ENCODE measurements at regions not wholly inside any gene's neighbourhood (a gene's known extent, or its start where the extent isn't known, plus 50 kb on each side); places are given as distances from the start of the nearest gene placed in this dataset.

DNA sequence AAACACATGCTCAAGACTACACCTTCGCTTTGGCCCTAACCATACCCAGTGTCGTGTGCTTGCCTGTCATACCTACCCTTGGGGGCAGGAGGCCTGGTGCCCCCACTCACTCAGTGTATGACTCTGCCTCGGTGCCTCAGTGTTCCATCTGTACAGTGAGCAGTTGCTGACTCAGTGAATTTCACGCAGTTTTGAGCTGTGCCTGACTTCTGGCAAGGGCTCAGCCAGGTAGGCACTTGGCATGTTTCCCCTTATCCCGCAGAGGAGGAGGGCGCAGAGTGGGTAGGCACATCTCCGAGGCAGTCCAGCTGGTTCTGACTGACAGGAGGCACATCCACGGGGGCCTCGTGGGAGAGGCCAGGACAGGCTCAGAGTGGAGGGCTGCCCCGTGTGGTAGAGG is 148.9 kb upstream of the CIBAR2 start:
- DNase-seq (no peak), ATAC-seq (no peak)
- intact Hi-C loops (cut with DNase I, micrococcal nuclease), result no loop called here
- ChIA-PET CTCF (interaction anchor here (0.6 to 1.0 kb wide), 2 partner anchors 15 to 108 kb away, joined by 3 read pairs; no protein-coding TSS in a partner anchor), POLR2A (no interaction called here)
- Mint-ChIP-seq H3K27me3 (no peaks in the 10 kb centered on the region), H3K9me3 (ENCODE audit: low read depth) (no peaks in the 10 kb centered on the region), H3K4me1 (peaks cover 2% of the 10 kb centered on the region), H3K36me3 (ENCODE audit: low read depth) (no peaks in the 10 kb centered on the region), H3K27ac (no peak overlapping the region), H3K4me3 (no peak overlapping the region)

DNA sequence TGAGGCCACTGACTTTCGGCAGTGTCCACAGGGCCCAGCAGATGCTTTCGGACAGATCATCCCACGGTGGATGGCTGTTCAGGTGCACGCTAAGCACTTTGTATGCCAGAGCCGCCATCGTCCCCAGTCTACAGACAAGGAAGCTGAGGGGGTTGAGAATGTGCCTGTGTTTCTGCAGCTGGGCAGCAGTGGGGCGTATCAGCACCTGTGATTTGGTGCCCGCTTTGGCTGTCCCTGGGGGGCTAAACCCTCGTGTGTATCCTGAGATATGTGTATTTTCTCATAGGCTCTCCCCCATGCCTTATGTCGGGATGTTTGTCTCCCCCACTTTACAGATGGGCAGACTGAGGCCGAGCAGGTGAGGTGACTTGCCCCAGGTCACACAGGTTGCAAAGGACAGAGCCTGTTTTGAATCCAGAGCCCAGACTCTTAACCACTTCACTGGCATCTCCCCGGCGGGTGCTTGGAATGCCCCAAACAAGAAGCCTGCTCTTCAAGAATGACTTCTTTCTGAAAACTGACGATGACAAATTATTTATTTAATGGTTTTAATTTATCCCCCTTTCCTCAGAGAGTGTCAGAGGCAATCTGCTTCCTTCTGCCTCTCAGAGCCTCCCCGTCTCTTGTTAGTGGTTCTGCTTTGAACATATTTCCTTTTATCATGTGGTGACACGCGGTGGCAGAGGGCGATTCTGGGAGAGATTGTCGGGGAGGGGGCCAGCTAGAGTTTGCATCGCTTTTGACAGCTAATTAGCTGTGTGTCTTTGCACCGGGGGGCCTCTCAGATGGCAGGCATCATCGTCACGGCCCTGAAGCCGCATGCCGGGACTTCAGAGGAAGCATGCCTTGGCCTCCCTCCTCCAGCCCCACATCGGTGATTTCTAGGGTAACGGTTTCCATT is 149.6 kb upstream of the CIBAR2 start:
- H3K9me3 Mint-ChIP-seq (ENCODE audit: low read depth), result no peaks in the 10 kb centered on the region
- CTCF ChIA-PET, result interaction anchor here (0.7 to 1.4 kb wide), 3 partner anchors 16 to 34 kb away, joined by 3 to 5 read pairs (median 3); no protein-coding TSS in a partner anchor
- peaks cover 2% of the 10 kb centered on the region for H3K4me1 Mint-ChIP-seq

DNA sequence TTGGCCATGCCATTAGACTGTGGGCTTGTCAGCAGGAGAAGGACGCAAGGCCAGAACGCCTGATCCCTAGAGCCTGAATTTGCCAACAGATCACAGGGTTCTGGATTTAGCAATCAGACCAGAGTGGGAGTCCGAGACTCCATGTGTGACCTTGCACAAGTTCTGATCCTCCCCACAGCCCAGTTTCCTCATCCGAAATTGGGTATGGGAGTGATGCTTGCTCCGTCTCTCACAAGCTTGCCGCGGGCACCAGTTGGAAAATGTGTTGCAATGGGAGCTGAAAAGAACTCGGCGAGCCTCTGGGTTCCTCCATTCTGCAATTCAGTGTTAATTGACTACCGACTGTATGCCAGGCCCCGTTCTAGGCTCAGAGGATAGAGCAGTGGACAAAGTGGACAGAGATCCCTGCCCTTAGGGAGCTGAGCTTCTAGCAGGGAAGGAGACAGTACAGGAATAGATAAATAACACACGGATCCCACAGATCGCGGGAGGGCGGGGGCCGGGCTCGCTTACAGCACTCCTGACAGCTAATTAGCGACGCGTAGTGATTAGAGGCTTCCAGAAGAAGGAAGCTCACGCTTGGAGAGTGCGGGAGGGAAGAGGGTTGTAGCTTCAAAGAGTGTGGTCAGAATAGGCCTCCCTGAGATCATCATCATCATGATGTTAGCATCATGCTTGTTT is 150.4 kb upstream of the CIBAR2 start:
- peaks cover 2% of the 10 kb centered on the region for H3K4me1 Mint-ChIP-seq
- H3K27me3 Mint-ChIP-seq, result no peaks in the 10 kb centered on the region
- no peak for DNase-seq
- H3K27ac Mint-ChIP-seq, result no peak overlapping the region
- no peaks in the 10 kb centered on the region for H3K9me3 Mint-ChIP-seq (ENCODE audit: low read depth)
- intact Hi-C loops (cut with DNase I, micrococcal nuclease), result no loop called here
- ATAC-seq, result no peak
- POLR2A ChIA-PET, result no interaction called here
- H3K36me3 Mint-ChIP-seq (ENCODE audit: low read depth), result no peaks in the 10 kb centered on the region
- CTCF ChIA-PET, result interaction anchor here (0.7 to 1.4 kb wide), 2 partner anchors 18 to 34 kb away, joined by 3 to 5 read pairs; no protein-coding TSS in a partner anchor
- no peak overlapping the region for H3K4me3 Mint-ChIP-seq

More for the DNA sequence above, 149.6 kb upstream of the CIBAR2 start:
- Mint-ChIP-seq H3K36me3 (ENCODE audit: low read depth) (no peaks in the 10 kb centered on the region), H3K4me3 (no peak overlapping the region), H3K27me3 (no peaks in the 10 kb centered on the region), H3K27ac (no peak overlapping the region)
- intact Hi-C loops (cut with DNase I, micrococcal nuclease), result no loop called here
- ATAC-seq (no peak), DNase-seq (no peak)
- POLR2A ChIA-PET, result no interaction called here

DNA sequence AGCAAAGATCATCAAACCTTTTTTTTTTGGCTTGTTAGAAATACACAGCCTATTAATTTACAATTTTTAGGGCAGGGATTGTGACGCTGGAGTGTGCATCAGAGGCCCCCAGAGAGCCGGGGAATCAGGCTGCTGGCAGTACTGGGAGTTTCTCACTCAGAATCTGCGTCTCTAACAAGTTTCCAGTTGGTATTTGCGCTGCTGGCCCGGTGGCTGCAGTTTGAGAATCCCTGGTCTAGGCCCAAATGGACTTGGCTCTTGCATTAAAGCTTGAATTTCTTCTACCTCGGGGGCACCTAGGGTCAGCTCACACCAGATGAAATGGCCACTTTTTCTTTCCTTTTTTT is 150.9 kb upstream of the CIBAR2 start:
- DNase-seq, result no peak
- H3K27me3 Mint-ChIP-seq, result no peaks in the 10 kb centered on the region
- intact Hi-C loops (cut with DNase I, micrococcal nuclease), result no loop called here
- H3K36me3 Mint-ChIP-seq (ENCODE audit: low read depth), result no peaks in the 10 kb centered on the region
- peaks cover 2% of the 10 kb centered on the region for H3K4me1 Mint-ChIP-seq
- H3K27ac Mint-ChIP-seq, result no peak overlapping the region
- H3K9me3 Mint-ChIP-seq (ENCODE audit: low read depth), result no peaks in the 10 kb centered on the region
- H3K4me3 Mint-ChIP-seq, result no peak overlapping the region
- CTCF ChIA-PET, result interaction anchor here (0.8 to 1.4 kb wide), 3 partner anchors 10 to 148 kb away, joined by 3 to 5 read pairs (median 4); no protein-coding TSS in a partner anchor
- POLR2A ChIA-PET, result no interaction called here
- ATAC-seq, result no peak

DNA sequence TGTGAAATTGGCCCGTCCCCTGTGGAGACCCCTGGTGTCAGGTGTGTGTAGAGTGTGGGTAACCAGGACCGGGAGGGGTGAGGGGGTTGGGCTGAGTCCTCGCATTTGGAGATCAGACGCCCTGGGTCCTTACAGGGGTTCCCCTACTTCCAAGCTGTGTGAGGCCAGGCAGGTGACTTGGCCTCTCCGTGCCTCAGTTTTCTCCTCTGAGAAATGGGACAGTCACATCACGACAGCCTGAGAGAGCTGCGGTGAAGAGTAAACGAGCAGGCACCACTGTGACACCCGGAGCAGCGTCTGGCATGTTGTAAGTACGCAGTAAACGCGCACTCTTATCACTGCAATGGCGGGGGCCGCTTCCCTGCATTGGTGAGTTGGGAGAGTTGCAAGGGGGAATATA is 152.5 kb upstream of the CIBAR2 start:
- intact Hi-C loops (cut with DNase I, micrococcal nuclease), result no loop called here
- H3K36me3 Mint-ChIP-seq (ENCODE audit: low read depth), result no peaks in the 10 kb centered on the region
- H3K27ac Mint-ChIP-seq, result no peak overlapping the region
- H3K9me3 Mint-ChIP-seq (ENCODE audit: low read depth), result no peaks in the 10 kb centered on the region
- no peaks in the 10 kb centered on the region for H3K27me3 Mint-ChIP-seq
- CTCF ChIA-PET, result interaction anchor here (0.8 to 1.4 kb wide), 3 partner anchors 10 to 15 kb away, joined by 3 to 4 read pairs (median 3); no protein-coding TSS in a partner anchor
- POLR2A ChIA-PET, result interaction anchor here (0.6 kb wide), 1 partner anchor 427 kb away, joined by 3 read pairs; no protein-coding TSS in a partner anchor
- ATAC-seq, result no peak
- H3K4me3 Mint-ChIP-seq, result no peak overlapping the region
- peaks cover 2% of the 10 kb centered on the region for H3K4me1 Mint-ChIP-seq
- no peak for DNase-seq

DNA sequence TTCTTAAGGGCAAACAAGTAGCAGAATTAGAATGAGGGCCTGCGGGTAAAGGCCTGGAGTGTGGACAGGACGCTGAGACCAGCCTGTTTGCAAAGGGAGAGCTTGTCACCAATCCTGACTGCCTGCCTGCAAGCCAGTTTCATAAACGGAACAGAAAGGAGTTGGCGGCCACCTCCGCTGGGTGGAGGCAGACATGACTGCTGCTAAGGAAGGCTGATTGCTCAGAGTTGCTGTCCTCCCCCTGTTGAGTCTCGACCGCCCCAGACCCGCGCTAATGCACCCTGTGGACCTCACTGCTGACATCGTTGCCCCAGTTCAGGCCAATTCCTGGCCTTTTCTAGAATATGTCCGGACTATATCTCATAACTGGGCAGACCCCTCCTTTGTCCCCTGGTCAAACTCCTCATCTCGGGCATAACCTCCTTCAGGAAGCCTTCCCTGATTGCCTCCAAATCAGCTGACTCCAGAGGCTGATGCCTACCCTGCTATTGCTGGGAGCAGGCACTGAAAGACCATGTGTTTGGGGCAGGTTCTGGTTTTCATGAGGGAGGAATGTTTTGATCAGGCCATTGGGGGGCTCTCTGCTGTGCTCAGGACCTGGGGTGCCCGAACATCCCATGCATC is 153.0 kb upstream of the CIBAR2 start:
- Mint-ChIP-seq H3K27me3 (no peaks in the 10 kb centered on the region), H3K4me1 (peaks cover 2% of the 10 kb centered on the region), H3K9me3 (ENCODE audit: low read depth) (no peaks in the 10 kb centered on the region), H3K4me3 (no peak overlapping the region), H3K27ac (no peak overlapping the region), H3K36me3 (ENCODE audit: low read depth) (no peaks in the 10 kb centered on the region)
- intact Hi-C loops (cut with DNase I, micrococcal nuclease), result no loop called here
- CTCF ChIA-PET, result no interaction called here
- POLR2A ChIA-PET, result no interaction called here
- no peak for DNase-seq
- ATAC-seq, result no peak

DNA sequence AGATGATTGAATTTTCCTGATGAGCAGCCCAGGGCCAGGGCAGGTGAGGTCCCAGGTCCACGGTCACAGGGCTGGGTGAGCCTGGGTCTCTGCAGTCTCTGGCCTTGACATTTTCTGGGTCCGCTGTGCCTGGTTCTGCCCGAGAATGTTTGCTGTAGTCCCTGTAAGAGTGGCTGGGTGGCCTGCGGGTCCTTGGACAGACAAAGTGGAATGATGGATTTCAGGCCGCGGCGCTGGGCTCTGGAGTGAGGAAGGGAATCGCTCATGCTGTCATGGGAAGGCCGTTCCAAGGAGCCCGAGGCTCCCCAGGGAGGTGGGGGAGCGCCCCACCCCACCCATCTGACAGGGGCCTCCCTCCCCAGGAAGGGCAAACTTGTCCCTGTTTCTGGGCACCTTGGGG is 153.5 kb upstream of the CIBAR2 start:
- Mint-ChIP-seq H3K4me1 (peaks cover 2% of the 10 kb centered on the region), H3K36me3 (ENCODE audit: low read depth) (no peaks in the 10 kb centered on the region), H3K27me3 (no peaks in the 10 kb centered on the region), H3K4me3 (no peak overlapping the region), H3K9me3 (ENCODE audit: low read depth) (no peaks in the 10 kb centered on the region), H3K27ac (no peak overlapping the region)
- ChIA-PET CTCF (interaction anchor here (0.9 to 1.2 kb wide), 2 partner anchors 9 to 225 kb away, joined by 4 read pairs; no protein-coding TSS in a partner anchor), POLR2A (no interaction called here)
- no peak for ATAC-seq
- intact Hi-C loops (cut with DNase I, micrococcal nuclease), result no loop called here
- no peak for DNase-seq

DNA sequence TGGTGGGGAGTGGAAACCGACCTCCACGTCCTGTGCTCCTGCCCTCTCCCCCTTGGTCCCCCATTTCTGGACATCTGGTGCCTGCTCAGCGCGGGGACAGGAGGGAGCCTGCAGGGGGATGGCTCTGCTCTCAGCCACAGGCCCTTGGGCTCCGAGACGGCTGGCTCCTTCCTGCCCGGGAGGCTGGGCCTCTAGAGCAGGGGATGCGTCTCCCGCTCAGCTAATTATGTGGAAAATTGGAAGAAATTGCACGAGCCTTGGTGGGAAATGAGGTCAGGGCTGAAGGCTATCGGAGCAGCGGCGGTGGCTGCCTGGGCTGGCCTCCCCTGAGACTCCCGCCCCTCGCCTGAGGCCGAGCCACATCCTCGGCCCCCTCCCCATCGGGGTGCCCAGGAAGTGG is 154.6 kb upstream of the CIBAR2 start:
- H3K27me3 Mint-ChIP-seq, result no peaks in the 10 kb centered on the region
- CTCF ChIA-PET, result interaction anchor here (1.2 kb wide), 1 partner anchor 8 kb away, joined by 4 read pairs; no protein-coding TSS in a partner anchor

DNA sequence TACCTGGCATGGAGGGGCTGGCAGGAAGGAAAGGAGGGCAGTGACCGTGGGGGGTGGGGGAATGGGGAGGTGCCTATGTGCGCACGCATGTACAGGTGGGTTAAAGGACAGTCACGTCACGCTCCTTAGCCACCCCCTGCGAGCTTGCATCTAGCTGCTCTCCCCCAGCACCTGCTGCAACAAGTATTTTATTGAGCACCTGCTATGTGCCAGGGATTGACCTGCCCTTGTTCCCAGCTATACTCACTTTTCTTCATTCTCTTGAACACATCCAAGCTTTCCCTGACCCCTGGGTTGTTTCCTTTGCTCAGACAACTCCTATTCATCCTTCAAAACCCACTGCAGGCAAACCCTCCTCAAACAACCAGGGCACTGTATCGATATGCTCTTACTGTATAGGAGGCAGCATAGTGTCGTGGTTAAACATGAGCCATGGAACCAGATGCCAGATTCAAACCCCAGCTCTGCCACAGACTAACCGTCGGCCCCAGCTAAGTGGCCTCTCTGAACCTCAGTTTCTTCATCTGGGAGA is 155.2 kb upstream of the CIBAR2 start:
- DNase-seq, result no peak
- intact Hi-C loops (cut with DNase I, micrococcal nuclease), result no loop called here
- no peak for ATAC-seq
- ChIA-PET CTCF (interaction anchor here (0.5 to 1.3 kb wide), 2 partner anchors 15 to 289 kb away, joined by 3 to 4 read pairs; no protein-coding TSS in a partner anchor), POLR2A (interaction anchor here (0.5 kb wide), 1 partner anchor 512 kb away, joined by 3 read pairs; no protein-coding TSS in a partner anchor)
- H3K4me3 Mint-ChIP-seq, result no peak overlapping the region
- H3K27me3 Mint-ChIP-seq, result no peaks in the 10 kb centered on the region
- H3K36me3 Mint-ChIP-seq (ENCODE audit: low read depth), result no peaks in the 10 kb centered on the region
- no peaks in the 10 kb centered on the region for H3K4me1 Mint-ChIP-seq
- H3K27ac Mint-ChIP-seq, result no peak overlapping the region
- H3K9me3 Mint-ChIP-seq (ENCODE audit: low read depth), result no peaks in the 10 kb centered on the region

More for the DNA sequence above, 154.6 kb upstream of the CIBAR2 start:
- no peak overlapping the region for H3K4me3 Mint-ChIP-seq
- peaks cover 2% of the 10 kb centered on the region for H3K4me1 Mint-ChIP-seq
- POLR2A ChIA-PET, result interaction anchor here (0.5 kb wide), 1 partner anchor 512 kb away, joined by 3 read pairs; no protein-coding TSS in a partner anchor
- no peak for ATAC-seq
- intact Hi-C loops (cut with DNase I, micrococcal nuclease), result no loop called here
- DNase-seq, result no peak
- no peaks in the 10 kb centered on the region for H3K36me3 Mint-ChIP-seq (ENCODE audit: low read depth)
- H3K9me3 Mint-ChIP-seq (ENCODE audit: low read depth), result no peaks in the 10 kb centered on the region
- no peak overlapping the region for H3K27ac Mint-ChIP-seq

DNA sequence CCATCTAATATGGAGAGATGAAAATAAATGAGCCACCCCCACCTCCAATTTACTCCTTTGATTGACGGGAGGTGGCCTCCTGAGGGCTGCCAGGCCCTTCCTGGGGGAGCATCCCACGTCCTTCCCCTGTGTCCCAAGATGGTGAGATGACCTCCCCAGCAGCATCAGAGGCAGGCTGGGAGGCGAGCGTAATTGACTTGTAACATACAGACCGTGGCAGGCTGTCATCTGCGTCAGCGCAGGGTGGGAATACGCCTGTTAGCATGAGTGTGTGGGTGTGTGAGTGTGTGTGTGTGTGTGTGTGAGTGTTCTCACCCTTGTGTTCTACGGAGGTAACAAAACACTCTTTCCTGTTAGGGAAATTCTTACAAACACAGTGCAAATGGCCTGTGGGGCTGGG is 156.9 kb upstream of the CIBAR2 start:
- Mint-ChIP-seq H3K9me3 (ENCODE audit: low read depth) (no peaks in the 10 kb centered on the region), H3K4me3 (no peak overlapping the region), H3K27me3 (peaks cover 1% of the 10 kb centered on the region), H3K4me1 (no peaks in the 10 kb centered on the region), H3K36me3 (ENCODE audit: low read depth) (no peaks in the 10 kb centered on the region), H3K27ac (no peak overlapping the region)
- ChIA-PET CTCF (no interaction called here), POLR2A (no interaction called here)
- intact Hi-C loops (cut with DNase I, micrococcal nuclease), result no loop called here
- DNase-seq, result no peak
- no peak for ATAC-seq

DNA sequence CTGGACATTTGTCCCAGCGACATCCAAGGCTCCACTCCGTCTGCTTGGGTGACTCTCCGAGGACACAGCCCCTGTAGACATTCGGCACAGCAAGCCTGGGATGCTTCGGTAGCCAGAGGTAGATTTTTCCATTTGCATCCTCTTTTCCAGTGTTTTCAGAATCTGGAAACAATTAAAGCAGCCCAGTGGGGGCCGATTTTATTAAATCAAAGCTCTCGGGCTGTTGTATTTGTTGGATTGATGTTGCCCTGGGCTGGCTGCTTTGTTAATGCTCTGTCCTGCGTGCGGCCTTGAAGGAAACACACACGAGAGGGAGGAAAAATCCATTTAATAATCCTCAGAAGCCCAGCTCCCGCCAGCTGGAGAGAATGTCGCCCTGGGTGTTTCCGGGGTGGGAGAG is 158.1 kb upstream of the CIBAR2 start:
- Mint-ChIP-seq H3K4me1 (no peaks in the 10 kb centered on the region), H3K4me3 (no peak overlapping the region), H3K9me3 (ENCODE audit: low read depth) (no peaks in the 10 kb centered on the region), H3K27ac (no peak overlapping the region), H3K36me3 (ENCODE audit: low read depth) (no peaks in the 10 kb centered on the region), H3K27me3 (peaks cover 1% of the 10 kb centered on the region)
- CTCF ChIA-PET, result no interaction called here
- POLR2A ChIA-PET, result no interaction called here
- ATAC-seq (no peak), DNase-seq (no peak)
- intact Hi-C loops (cut with DNase I, micrococcal nuclease), result no loop called here
